Stimulated activated CD4-positive, alpha-beta T cell treated with anti-CD3 and anti-CD28 coated beads, Interleukin-15, amount 100 ng/mL, for 48 hours (primary cell): ENCODE measurements at regions not wholly inside any gene's neighbourhood (a gene's known extent, or its start where the extent isn't known, plus 50 kb on each side); places are given as distances from the start of the nearest gene placed in this dataset.

Source experiments
- DNase-seq, 2 donors: peaks; one replicate each; pipeline ENCODE4 v3.0.0-alpha.2; 2020; ENCODE audit warnings: low read depth in 2 of 2

DNA sequence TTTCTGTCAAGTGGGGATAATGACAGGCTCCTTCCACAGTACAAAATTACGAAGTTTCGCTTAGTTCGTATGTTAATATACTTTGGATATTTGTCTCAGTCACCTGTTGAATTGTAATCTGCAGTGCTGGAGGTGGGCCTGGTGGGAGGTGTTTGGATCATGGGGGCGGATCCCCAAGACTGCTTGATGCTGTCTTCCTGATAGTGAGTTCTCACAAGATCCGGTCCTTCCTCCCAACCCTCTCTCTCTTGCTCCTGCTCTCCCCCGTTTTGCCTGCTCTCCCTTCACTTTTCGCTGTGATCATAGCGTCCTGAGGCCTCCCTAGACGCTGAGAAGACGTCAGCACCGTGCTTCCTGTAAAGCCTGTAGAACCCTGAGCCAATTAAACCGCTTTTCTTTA is 97.1 kb upstream of the EPB41L3 start:
- DNase-seq, result no peak

DNA sequence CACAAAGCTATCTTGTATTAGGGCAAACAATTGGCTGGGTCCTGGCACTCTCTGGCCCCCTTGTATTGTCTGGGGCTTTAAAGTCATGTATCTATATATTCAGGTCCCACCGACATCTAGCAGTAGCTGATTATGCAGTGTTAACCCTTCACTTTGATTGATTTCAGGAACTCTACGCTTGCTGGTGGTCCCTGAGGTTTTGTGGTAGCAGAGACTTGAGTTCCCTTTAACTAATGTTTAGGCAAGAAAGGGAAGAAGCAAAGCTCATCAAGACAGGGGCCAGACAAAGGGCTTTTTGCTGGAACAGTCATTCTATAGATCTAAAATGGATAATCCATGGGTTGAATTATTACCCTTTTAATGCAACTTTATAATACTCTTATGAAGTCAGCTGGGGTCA is 95.3 kb upstream of the EPB41L3 start:
- DNase-seq, result no peak

DNA sequence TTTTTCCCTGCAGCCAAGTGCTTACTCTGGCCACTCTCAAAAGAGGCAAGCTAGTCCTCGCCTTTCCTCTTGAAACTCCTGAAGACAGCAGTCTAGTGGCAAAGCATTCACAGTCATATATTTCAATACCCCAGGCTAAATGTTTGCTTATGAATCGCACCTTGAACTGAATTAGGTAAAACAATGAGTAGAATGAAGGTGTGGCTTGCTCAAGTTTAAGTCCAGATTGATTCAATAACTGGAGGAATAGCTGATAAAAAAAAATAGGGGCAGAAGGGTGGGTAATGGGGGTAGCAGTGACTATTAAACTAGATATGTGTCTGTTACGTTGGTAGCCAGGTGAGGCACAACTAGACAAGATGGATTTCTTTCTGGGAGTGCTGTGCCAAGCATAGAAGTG is 88.2 kb upstream of the EPB41L3 start:
- no peak for DNase-seq

DNA sequence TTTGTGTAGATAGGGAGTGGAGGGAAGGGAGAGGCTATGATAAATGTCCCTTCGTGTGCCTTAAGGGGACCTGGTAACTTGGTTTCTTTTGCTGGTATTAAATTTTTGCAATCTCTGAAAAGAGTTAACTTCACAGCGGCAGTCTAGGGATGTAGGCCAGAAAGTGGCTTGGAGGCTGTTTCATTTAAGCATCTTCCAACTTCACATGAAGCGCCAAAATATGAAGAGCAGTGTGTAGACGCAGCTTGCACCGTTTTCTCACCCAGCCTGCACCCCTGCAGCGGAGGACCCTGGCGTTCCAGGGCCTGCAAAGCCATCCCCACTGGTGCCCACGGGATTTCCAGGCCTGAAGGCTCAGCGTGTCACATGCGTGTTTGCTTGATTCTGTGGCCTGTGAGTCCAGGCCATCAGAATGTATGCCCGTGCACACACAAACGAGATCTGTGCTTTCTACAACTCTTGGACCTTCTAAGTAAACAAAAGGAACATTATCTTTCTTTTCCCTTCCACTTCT is 87.2 kb upstream of the EPB41L3 start:
- no peak for DNase-seq

DNA sequence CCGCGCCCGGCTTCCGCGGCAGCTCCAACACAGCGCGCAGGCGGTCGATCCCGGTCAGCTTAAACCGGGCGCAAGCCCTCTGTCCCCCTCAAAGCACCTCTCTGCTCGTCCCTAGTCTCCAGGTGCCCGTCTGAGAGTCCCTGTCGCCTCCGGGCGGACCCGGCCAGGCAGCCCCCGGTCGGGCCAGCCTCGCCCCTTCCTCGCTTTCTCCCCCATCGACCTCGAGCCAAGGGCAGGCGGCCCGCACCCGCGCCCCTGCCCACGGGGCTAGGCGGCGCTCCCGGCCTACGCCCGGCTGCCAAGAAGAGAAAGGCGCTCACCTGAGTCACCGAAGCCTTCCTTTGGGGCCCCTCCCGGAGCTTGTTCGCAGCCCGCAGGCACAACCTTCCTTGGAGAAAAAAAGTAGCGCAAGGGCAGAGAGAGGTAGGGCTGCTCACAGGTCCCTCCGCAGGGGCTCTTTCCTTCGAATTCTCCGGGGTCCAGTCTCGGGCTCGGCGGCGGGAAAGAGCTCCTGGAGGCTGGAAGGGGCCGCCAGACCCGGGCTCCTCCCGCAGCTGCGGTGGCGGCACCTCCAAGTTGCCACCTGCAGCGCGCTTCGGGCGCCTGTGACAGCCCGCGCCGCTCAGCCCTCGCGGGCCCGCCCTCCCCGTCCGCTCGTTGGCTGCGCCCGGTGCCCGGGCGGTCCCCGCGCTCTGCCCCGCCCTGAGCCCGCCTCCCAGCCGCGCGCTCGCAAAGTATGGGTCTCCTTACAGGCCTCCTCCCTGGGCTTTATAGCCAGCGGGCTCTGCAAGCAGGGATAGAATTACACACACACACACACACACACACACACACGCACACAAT is 86.5 kb upstream of the EPB41L3 start:
- DNase-seq, result peak in 1 of 2 donors; percentile 50

DNA sequence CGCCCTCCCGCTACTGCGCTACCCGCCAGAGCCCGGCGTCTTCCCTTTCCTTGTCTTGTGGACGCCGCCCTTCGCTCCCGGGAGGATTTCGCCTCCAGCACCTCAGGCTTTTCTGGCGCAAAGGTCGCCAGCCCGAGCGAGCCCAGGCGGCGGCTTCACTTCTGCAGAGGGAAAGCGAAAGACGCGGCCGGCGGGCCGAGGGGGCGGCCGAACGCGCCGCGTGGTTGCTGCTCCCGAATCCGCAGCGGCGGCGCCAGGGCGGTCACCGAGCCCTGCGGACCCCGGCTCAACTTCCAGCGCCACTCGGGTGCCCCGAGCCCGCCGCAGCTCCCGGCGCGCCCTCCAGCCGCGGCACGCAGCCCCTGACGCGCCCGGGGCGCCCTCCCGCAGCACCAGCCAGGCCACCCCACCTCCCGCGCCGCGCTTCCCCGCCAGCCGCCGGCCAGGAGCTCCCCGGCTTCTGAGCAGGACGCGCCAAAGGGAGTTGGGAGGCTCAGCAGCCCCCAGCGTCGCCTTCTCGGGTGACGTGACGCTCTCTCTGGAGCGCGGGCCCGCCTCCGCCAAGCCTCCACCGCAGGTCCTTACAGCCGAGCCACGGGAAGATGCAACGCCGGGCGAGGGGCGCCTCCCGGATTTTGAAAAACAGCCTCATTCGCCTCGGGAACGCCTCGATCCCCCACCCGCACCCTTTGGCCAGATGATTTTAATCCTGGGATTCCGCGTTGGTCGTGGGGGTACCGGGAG is 84.9 kb upstream of the EPB41L3 start:
- DNase-seq, result no peak

DNA sequence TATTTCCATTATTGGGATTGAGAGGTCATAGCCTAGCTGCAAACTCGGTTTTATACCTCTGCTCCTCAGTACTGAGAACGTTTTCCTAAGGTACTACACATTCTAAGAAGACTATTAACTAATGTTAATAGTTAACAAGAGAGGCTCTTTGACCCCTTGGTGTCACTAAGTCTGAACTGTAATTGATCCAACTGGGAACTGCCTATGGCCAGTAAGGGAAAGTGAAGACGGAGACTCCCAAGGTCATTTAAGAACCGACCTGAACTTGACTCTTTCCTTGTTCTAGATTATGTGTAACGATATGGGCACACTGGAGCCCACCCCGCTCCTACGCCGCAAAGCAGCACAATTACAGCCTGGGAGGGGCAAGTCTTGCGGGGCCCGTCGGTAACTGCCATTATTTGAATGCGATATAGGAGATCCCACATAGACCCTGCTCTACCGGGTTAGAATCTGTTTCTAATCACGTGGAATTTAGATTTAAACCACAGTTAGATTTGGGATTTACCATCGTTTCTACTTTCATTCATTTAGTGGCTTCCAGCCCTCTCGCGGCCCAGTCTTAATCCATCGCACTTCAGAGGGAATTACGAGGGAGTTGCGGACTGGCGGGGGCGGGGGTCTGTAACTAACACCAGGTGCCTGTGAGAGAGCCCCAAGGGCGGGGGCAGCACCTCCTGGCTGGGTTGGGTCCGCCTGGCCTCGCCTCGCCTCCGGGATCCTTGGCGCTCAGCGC is 84.1 kb upstream of the EPB41L3 start:
- no peak for DNase-seq

DNA sequence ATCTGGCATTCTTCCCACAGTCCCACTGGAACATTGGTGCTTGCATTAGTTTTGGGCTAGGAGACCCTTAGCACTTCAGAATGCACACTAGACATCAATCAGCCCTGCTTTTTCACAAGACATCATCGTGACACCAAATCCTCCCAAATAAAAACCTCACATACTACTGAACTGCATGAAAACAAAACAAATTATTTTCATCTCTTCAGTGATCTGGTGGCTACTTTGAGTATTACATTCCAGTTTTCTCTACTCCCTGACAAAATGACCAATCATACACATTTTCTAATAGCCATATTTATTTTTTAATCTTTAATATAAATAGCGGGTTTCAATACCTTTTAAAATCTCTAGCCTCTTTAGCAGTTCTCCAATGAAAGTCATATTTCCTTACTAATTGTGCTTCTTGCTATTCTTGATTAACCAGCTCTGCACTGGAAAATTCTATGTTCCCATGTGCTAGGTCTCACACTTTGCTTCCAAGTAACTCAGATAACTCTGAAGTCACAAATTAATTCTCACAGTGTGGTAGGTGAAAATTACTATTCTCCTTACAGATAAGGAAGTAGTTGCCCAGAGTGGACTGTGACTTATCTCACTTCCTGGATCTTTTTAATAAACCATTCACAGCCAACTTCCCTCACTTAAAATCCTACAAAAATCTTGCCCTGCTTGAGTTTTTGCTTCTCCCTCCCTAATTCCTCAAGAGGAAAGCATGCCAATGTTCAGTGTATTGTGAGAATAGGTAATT is 82.5 kb upstream of the EPB41L3 start:
- no peak for DNase-seq

DNA sequence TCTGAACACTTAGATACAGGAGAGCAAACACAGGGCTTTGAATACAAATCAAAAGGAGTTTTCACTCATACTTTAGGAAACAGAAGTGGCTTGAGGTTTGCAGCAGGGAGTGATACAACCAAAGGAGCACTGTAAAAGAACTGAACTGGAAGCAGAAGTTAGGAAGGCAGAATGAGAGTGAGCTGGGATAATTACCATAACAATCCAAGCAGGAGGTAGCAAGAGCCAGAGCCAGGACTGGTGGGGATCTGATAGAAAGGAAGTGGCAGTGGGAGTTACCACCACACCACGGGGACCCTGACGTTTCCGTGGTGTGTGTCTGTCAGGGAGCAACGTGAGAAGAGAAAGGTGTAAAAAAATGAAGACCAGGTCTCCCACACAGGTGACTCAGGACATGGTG is 81.3 kb upstream of the EPB41L3 start:
- no peak for DNase-seq

DNA sequence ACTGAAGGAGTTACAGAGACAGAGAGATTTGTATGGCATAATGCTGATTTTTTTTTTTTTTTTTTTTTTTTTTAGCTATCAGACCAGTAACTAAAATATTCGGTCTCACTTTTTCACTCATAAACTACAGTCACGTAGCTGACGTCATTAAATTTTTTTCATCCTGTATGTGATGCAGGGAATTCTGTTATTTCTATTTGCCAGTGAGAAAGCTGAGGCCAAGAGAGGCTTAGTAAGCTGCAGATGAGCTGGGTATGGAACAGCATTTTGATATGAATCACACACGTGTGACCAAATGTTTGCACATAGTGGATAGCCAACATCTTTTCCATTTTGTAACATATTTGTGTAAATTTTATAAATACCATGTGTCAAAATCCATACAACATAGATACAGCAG is 79.1 kb upstream of the EPB41L3 start:
- DNase-seq, result no peak

DNA sequence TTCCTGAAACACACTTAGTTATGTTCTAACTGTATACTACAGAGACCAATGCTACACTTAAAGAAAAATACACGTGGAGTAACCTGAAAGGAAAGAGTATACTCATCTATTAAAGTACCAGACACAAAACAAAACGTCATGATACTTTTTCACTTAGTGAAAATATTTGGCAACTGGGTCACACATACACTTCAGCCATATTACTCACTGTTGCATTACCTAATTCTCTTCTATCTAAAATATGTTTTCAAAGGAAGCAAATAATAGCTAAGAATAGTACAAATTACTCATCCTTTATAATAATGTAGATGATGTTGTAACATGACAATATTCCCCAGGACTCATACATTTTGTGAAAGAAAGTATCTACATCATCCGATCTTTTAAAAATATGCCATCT is 76.5 kb upstream of the EPB41L3 start:
- no peak for DNase-seq

DNA sequence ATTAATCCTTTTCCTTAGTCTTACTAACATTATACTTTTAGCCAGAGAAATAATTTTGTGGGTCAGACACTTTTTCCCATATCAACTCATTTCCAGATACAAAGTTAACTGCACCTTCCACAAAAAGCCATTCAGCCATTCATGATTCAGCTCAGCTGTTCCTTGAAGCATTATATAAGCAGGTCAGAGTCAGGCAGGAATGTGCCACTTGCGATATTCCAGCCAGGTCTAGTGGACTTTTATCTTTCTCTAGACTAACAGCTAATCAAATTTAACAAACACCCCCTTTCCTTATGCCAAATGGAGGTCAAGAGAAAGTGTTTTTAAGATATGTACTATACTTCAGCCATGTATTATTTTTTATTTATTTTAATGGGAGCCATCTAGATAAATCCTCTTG is 75.6 kb upstream of the EPB41L3 start:
- DNase-seq, result no peak

DNA sequence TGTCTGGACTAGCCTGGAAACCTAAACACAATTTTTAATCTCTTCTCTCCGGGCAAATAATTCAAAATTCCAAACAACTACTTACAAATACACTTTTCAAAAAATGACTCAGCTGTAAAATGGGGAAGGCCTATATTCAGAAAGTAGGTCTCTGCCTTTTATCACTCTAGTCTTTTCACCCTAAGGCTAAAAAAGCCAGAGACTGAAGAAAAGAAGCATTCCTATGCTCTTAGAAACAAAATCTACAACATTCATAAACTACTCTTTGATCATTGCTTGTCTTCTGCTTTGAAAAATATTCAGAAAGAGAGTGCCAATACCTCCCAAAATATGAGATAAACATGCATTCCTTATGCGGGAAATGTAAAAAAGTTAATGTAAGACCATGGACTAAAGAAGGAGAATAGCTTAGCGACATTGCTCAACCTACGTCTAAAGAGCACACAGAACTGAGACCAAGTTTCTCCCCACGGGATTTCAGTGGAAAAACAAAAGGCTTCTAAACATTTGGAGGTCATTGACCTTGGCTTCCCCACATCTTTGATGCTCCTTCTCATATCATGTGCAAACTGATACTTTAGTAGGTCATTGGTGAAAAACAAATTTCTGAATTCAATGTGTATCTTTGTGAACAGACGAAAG is 74.4 kb upstream of the EPB41L3 start:
- no peak for DNase-seq

DNA sequence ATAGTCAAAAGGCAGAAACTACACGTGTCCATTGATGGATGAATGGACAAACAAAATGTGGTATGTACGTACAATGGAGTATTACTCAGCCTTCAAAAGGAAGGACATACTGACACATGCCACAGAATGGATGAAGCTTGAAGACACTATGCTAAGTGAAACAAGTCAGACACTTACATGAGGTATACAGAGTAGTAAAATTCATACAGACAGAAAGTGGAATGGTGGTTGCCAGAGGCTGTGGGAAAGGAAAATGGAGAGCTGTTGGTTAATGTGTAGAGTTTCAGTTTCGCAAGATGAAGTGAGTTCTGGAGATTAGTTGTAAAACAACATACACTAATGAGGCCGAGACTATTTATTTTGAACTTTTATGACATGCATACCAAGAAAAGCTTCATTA is 67.4 kb upstream of the EPB41L3 start:
- DNase-seq, result no peak

DNA sequence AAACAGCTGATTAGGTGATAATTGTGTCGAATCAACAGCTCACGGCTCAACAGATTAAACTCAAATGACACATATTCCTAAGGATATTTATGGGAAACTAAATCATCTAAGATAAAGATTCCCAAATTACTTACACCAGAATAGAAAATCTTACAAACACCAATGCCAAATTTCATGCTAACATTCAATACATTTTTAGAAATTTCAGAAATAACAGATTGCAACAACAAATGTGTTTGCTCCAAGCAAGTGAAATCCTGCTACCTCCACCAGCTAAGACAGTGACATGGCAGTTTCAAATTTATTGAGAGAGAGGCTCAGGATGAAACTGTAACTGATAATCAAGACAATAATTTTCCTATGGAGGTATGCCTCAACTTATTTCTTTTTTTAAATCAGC is 65.0 kb upstream of the EPB41L3 start:
- no peak for DNase-seq

DNA sequence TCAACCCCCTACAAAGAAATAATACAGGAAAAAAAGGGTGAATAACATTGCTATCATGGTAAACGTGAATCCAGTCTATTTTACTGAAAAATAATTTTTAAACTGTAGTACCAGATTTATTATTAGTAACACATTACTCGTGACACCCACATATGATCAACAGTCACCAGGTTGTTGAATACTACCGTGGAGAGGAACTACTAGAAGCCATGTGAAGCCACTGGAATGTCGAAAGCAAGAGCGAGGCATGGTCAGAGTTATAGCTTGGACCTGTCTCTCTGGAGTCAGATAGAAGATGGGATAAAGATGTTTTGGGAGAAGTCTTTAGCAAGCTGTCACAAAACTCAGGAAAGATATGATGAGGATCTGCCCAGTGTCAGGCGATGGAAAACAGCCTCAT is 63.2 kb upstream of the EPB41L3 start:
- no peak for DNase-seq

DNA sequence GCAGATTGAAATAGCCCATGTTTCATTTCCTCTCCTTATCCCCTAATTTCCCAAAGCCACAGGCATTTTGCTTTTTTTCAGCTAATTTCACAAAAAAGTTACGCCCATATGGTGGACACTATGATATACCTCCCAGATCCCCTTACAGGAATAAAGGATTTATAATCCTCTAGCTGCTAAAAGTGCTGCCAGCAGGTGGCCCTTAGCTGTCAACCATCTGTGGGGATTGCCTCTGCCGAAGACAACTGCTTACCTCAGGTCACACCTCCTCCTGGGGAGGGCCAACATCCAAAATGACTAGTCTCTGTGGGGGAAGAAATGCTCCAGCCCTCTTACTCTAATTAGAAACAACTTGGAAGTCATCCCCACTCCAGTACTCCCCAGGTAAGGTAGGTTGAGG is 61.0 kb upstream of the EPB41L3 start:
- no peak for DNase-seq

DNA sequence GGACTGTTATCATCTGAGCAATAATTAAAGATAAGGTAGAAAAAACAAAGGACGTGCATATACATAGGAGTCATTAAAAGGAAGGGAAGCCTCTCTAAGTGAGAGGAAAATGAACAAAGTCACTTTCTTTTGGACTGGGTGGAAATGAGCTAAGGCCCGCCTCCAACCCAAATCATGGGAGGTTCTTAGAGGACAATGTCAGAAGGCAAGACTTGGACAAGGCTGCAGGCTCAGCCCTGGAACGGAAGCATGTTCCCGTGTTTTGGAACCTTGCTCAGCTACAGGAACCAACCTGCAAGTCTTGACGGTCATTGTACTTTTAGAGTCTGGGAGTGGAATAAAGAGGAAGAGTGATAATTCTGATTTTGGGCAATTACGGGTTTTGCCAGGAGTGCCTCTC is 59.4 kb upstream of the EPB41L3 start:
- no peak for DNase-seq

DNA sequence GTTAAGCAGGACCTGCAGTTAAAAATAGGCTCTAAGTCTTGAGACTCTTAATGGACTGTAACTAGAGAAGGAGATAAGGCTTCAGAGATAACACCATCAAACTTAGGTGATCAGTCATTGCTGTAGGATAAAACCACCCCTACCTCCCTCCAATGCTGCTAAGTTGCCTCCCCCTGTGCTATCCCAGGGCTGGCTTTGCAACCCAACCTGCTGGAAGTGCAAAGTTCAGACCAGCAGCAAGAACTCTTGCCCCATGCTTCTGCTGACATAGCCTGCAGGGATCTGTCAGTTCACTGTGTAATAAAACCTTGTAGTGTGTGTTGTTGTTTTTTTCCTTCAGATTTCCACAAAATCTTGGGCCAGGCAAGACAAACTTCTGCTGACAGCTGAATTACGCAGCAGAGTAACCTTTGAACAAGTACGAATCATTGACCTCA is 57.4 kb upstream of the EPB41L3 start:
- no peak for DNase-seq

DNA sequence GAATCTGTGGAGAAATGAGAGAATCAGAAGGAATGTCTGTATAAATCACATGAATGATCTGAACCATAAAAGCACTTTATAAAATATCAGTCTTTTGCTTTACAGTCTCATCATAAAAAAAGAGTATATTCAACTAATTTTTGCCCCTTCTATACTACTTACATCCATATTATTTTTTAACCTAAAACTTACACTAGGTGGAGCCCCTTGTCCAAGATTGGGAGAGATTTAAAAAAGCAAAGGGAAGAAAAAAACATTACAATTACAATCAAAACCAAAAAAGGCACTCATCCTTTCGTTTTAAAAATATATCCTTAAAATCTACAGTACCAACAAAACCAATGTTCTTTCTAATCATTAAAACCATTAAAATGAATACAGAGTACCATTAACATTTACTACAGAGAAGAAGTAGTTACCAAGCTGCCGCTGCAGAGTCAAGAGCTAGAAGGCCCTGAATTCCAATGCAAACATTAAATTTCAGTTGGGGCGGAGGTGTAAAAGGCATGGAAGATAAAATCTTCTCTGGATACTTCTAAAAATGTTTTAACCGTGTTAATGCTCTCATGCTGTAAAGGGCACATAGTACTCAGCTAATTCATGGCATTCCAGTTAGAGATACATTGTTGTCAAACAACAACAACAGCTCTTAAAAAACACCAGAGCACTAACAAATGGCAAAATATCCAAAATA is 56.7 kb upstream of the EPB41L3 start:
- DNase-seq, result no peak

DNA sequence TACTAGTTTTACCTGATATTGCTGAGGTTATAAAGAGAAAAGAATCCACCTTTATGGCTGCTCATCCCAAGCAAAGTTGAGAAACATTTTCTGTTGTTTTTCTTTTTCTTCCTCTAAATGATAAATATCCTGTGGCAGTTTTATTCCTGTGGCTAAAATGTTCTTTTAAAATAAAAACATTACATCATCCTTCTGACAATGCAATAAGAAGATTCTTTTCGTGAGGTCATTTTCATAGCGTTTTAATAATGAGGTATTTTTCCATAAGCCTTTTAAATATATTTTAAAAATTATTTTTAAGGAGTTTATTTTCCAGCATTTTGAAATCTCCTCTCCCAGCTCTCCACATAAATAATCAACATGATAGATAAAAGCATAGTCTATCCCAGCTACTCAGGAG is 52.8 kb upstream of the EPB41L3 start:
- DNase-seq, result no peak
